Left colon (tissue), 2 donors: ENCODE measurements at regions not wholly inside any gene's neighbourhood (a gene's known extent, or its start where the extent isn't known, plus 50 kb on each side); places are given as distances from the start of the nearest gene placed in this dataset.
"Not testable (repeated sequence)": the region's sequence is repeated elsewhere in the genome, so short reads cannot be mapped to it uniquely, and the experiment has no call there.

Experiments
- ATAC-seq: fragments of 200-7000 bp; cut with Tn5 transposase; one replicate; pipeline ENCODE4 v1.9.1; 2020; ENCODE audit warnings: mild to moderate bottlenecking, moderate library complexity
- DNase-seq, 2 donors: peaks; one replicate each; pipeline ENCODE4 v3.0.0-alpha.2; 2020
- intact Hi-C, 2 donors: fragments of 100-400 bp; cut with DNase I in 1 of 2; cut with micrococcal nuclease in 1 of 2; formaldehyde crosslinking; loops; one replicate each; pipeline versions ENCODE4 v1.11.2 to v1.14.0; 2022; cut with DNase I, micrococcal nuclease
- donor health status: DM: no; HTN: no; CAD: no.
- donor health status: DM: yes; HTN: yes; CAD: no.

- intact Hi-C loops = no loop called here
- no peak for ATAC-seq
- no peak for DNase-seq
Measured at GRCh38 chr7:113504691-113505090, 386.3 kb upstream of the SMIM30 start.

DNA sequence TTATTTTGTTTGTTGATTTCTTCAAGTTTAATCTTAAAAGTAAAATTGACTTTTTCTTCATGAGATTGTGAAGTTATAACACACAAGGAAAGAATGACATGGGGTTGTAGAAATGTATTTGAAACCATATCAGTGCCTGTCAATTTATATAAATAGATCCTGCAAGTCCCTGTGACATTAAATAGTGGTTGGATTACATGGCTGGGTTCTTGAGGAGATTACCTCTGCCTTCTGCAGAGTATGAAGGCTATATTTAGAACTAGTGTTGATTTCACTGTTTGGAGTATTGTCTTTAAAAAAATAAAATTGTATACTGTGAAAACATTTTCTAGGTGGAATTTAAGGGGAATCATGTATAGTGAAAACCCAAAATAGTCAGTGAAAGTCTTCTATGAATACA lies 385.8 kb upstream of the SMIM30 start:
- ATAC-seq (no peak), DNase-seq (no peak)
- intact Hi-C loops = no loop called here

DNA sequence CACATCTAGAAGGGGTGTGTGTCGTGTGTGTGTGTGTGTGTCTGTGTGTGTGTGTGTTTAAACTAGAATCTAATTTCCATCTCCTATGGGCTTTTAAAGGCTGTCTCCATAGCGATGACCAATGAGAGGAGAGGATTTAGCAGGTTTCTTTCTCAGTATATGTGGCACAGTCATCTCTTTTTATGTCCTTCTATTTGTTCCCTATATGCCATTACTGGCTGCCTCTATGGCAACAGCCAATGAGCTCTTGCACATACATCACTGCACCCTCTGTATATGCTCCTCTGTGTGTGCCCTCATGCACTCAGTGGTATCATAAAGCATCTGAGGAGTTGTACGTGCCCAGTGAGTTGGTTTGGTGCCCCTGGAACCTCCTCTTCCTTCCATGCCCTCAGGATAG lies 378.2 kb upstream of the SMIM30 start:
- intact Hi-C loops, ATAC-seq, DNase-seq: not testable (repeated sequence)

DNA sequence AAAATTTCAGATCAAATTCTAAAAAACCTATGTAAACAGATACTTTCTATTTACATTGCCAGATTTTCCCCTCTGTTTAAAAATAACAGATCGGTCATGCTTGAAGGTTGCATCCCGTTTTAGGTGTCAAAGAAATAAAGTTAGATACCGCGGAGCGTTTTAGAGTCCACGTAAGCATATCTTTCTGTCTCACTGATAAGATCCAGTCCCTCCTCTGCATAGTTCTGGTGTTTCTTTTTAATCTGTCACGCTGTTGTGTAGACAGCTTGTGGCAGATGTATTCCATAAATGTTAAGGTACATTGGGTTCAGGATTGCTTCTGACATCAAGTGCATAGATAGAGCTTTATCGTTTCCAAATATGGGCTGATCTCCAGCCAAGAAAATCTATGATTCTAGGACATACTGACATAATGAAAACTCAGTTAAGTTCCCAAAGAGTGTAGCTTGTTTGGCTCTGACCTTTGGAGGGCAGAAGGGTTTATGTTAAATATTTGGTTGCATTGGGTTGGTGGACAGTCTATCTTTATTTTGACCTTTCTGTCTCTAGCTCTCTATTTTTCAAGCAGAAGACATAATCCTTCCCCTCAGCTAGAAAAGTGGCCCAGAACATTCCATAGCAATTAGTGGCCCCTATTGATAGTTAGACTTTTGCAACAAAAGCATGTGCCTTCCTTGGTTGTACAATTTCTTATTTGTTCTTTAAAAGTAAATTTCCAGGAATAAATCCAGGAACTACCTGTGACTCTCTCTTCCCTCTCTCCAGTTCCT lies 376.6 kb upstream of the SMIM30 start:
- ATAC-seq, intact Hi-C loops, DNase-seq: not testable (repeated sequence)

- intact Hi-C loops = no loop called here
- ATAC-seq = no peak
Measured at GRCh38 chr7:113491305-113491704, 373.0 kb upstream of the SMIM30 start.

GRCh38 chr7:113487925-113488731 lies 369.8 kb upstream of the SMIM30 start:
- ATAC-seq (no peak), DNase-seq (no peak)
- intact Hi-C loops = no loop called here

More at GRCh38 chr7:113491305-113491704, 373.0 kb upstream of the SMIM30 start:
- DNase-seq = no peak

DNA sequence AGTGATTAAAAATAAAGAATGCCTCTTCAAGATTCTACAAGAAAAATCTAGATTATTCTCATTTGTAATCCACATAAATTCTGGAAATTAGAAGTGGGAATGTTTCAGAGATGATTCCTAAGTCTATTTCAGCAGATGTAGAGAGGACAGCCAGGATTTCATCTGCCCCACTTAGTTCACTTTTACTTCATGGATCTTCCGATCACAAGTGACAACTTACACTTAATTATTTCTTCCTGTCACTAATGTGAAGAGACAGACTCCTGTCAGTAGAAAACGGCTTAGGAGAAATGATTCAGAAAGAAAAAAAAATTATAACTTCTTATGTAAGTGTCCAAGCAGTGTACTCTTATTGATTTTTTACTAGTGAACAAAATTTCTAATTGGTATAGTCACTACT lies 368.2 kb upstream of the SMIM30 start:
- no peak for ATAC-seq
- intact Hi-C loops = no loop called here
- no peak for DNase-seq

GRCh38 chr7:113483657-113484056 lies 365.3 kb upstream of the SMIM30 start:
- intact Hi-C loops = no loop called here
- ATAC-seq = no peak
- no peak for DNase-seq

DNA sequence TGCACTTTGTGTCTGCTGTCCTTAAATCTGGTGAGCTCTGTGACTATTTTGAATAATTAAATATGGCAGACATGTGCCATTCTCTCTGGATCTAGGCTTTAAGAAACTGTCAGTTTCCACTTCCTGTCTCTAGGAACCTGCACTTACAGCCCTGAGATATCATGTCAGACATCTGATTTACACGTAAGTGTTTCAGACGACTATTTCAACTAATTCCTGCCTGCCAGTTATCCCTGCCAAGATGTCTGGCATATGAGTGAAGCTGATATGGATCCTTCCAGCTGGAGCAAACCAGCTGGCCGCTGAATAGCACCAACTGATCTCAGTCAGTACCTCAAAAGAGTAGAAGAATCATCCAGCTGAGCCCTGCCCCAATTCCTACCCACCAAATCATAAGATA lies 362.2 kb upstream of the SMIM30 start:
- intact Hi-C loops = no loop called here
- DNase-seq (no peak), ATAC-seq (no peak)

DNA sequence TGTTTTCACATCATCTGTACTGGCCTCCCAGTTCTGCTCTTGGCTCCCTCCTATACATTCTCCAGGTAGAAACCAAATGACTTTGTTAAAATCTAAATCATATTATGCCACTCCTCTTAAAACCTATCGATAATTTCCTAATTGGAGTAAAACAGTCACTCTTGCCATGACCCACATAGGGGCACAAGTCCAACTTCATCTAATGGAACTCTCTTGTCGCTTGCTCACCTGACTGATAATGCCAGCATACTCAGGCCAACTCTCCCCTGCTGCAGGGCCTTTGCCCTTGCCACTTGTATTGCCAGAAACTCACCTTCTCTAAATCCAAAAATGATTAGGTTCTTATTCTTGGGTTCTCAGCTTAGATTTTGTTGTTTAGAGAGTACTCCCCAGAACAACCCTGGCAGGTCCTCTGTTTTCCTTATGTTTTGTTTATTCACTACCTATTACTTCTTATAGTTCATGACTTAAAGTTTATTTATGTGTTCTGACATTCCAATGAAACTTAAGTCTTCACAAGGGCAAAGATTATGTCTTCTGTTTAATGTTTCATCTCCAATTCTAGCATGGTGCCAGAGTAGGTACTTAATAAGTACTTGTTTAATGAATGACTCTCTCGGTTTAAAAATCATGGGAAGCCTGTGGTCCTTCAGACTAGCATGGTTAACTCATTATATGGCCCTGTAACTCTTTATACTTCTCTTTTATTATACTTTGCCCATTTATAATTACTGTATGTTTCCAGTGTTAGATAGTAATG lies 345.9 kb upstream of the SMIM30 start:
- DNase-seq = no peak
- intact Hi-C loops = no loop called here
- ATAC-seq = no peak

- DNase-seq (no peak), ATAC-seq (no peak)
- intact Hi-C loops = no loop called here
Measured at GRCh38 chr7:113460067-113460466, 341.7 kb upstream of the SMIM30 start.

DNA sequence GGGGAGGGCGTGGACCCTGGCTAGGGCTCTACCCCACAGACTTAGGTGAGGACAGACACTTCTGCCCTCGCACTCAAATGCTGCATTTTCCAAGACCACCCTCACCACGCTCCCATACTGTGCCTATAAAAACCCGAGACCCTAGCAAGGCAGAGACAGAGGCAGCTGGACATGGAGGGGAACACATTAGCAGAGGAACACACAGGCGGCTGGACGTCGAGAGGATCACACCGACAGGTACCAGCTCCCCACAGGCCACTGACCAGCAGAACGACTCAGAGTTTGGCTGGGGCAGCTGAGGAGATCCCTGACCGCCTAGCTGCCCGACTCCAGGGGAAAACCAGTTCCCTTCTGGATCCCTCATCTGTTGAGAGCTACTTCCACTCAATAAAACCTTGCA lies 338.2 kb upstream of the SMIM30 start:
- ATAC-seq (no peak), DNase-seq (no peak)
- intact Hi-C loops = no loop called here

DNA sequence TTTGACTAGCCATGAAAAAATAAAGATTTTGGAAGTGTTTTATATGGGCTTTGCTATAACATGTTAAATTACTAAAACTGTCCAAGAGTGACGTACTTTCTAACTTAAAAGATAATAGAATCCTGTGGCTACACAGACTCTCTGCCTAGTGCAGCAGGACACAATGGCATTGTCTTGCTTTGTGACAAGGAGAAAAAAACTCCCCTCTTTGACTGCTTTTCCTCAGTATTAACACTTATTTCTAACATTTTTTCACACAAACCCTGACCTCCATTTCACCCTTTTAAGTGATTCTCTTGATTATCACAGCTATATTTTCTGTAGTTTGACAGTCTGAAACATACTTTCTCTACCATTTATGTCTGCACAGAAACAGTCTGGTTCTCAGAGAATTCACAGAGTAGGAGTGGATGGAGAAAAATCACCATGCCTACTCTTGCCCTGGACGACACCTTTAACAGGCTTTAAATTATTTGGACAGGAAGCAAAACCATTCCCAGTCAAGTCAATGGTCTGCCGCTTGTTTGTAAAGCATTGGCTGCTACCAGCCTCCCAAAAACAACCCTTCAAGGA lies 336.3 kb upstream of the SMIM30 start:
- ATAC-seq (no peak), DNase-seq (no peak)
- intact Hi-C loops = no loop called here

- intact Hi-C loops = no loop called here
- no peak for ATAC-seq
- DNase-seq = no peak
Measured at GRCh38 chr7:113452245-113452644, 333.9 kb upstream of the SMIM30 start.

DNA sequence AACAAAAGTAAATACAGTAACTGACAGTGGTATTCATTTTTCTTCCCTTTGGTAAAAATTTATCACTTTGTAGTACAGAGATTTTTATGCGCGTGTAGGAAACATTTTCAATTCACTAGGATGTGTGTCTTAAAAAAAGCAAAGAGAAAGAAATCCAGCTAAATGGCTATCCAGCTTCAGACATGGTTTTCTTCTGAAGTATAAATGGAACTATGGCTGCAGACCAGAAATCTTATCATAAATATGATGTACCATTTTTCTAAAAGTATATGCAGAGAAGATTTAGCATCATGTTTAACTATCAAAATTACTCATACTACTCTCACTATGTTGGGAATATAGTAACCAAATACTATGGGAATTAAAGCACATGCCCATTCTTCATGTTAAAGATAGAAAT lies 328.4 kb upstream of the SMIM30 start:
- intact Hi-C loops = no loop called here
- DNase-seq (no peak), ATAC-seq (no peak)

DNA sequence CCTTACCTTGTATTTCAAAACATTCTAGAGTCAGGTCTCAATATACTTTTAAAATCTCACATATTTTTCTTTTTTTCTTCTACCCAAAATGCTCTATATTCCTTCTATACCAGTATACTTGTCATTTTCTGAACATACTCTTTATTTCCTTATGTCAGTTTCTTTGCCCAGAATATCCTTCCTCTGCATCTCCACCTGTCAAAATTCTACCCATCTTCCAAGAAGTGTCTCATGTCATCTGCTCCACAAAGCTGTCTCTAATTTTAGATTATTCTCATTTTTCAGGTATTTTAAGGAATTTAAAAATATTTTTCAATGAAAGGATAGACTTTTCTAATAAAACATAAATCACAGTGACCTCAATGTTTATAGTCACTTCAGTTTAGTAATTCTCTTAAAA lies 328.0 kb upstream of the SMIM30 start:
- no peak for ATAC-seq

GRCh38 chr7:113444261-113444660 lies 325.9 kb upstream of the SMIM30 start:
- intact Hi-C loops = no loop called here
- ATAC-seq = no peak
- DNase-seq = no peak

More for the DNA sequence above, 328.0 kb upstream of the SMIM30 start:
- intact Hi-C loops = no loop called here
- no peak for DNase-seq

GRCh38 chr7:113440173-113440572 lies 321.8 kb upstream of the SMIM30 start:
- intact Hi-C loops = no loop called here
- ATAC-seq (no peak), DNase-seq (no peak)

- ATAC-seq (no peak), DNase-seq (no peak)
Measured at GRCh38 chr7:113431406-113431805, 313.1 kb upstream of the SMIM30 start.

More at GRCh38 chr7:113431406-113431805, 313.1 kb upstream of the SMIM30 start:
- intact Hi-C loops = no loop called here
